Breast epithelium (tissue), 4 donors: ENCODE measurements at regions not wholly inside any gene's neighbourhood (a gene's known extent, or its start where the extent isn't known, plus 50 kb on each side); places are given as distances from the start of the nearest gene placed in this dataset.

ENCODE experiments used
- DNase-seq, 2 donors: peaks; one replicate each; pipeline ENCODE4 v3.0.0-alpha.2; 2019; ENCODE audit warnings: low spot score in 2 of 2
- H3K27ac ChIP-seq, 2 donors: fragments of 200-600 bp; sonication (generic) in 1 of 2; one replicate each; pipeline ENCODE4 v1.5.1; 2016 to 2019; ENCODE audit warnings: mild to moderate bottlenecking in 1 of 2
- H3K27me3 ChIP-seq, 2 donors: fragments of 200-600 bp; sonication (generic) in 1 of 2; one replicate each; pipeline versions ENCODE4 v1.5.1 to v1.6.0; 2017 to 2019; ENCODE audit warnings: control low read depth in 1 of 2, mild to moderate bottlenecking in 1 of 2
- H3K36me3 ChIP-seq: fragments of 200-600 bp; one replicate; pipeline ENCODE4 v1.5.1; 2019
- H3K4me1 ChIP-seq, 2 donors: fragments of 200-600 bp; sonication (generic); one replicate each; pipeline ENCODE4 v1.5.1; 2016 to 2019; ENCODE audit warnings: control low read depth in 1 of 2
- H3K4me3 ChIP-seq, 3 donors: fragments of 200-600 bp; sonication (generic); 1 replicate in 2 of 3; 2 replicates in 1 of 3; pipeline ENCODE4 v1.5.1; 2016 to 2019; ENCODE audit warnings: mild to moderate bottlenecking in 3 of 3, moderate library complexity in 2 of 3
- H3K9me3 ChIP-seq, 2 donors: fragments of 200-600 bp; sonication (generic) in 1 of 2; one replicate each; pipeline ENCODE4 v1.5.1; 2016 to 2019; ENCODE audit warnings: control low read depth in 1 of 2
- POLR2A ChIP-seq: fragments of 450-650 bp; IDR thresholded peaks from one replicate; pipeline ENCODE4 v1.6.1; 2016; ENCODE audit warnings: antibody characterized with exemption, mild to moderate bottlenecking, moderate library complexity
- POLR2AphosphoS5 ChIP-seq, 3 donors: sonication (generic); formaldehyde crosslinking; IDR thresholded peaks; one replicate each; pipeline ENCODE4 v1.6.1; 2017; ENCODE audit warnings: antibody characterized with exemption in 3 of 3
- intact Hi-C: fragments of 100-400 bp; cut with DNase I; formaldehyde crosslinking; loops from one replicate; pipeline ENCODE4 v1.15.1; 2023; ENCODE audit warnings: low total_unique reads
- TF ChIP-seq, protein P1 (sequence below), 3 donors: fragments of 450-650 bp; IDR thresholded peaks; one replicate each; pipeline ENCODE4 v1.5.1; 2016 to 2017; ENCODE audit warnings: antibody characterized with exemption in 3 of 3, mild to moderate bottlenecking in 3 of 3, moderate library complexity in 3 of 3

DNA sequence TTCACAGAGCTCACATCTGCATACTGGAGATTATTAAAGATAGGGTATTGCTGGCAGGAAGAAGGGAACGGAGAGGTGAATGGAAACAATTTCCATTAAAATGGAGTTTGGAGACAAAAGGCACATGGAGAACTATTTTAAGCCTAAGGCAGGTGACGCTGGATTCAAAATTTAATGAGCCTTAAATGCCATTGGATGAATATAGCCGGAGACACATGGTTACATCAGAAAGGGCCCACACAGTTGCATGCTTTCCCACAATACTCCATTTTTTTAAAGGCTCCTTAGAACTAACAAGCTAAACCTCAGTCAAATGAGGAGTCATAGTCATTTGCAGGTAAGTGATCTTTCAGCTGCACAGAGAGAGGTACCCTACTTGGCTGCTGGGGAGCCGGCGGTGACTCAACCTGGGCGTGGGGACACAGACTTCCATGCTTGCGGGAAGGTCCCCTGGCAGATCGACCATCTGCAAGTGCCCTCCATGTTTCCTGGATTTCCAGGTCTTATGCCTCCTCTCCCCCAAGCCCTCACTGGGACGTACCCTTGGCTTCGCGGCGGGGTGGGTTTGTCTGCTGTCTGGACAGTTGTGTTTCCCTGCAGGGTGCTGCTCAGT lies 259.2 kb downstream of the CBLN1 start:
- TF ChIP-seq POLR2AphosphoS5 (IDR thresholded peaks at IDR 0.05), result no peak
- TF ChIP-seq, protein P1, sequence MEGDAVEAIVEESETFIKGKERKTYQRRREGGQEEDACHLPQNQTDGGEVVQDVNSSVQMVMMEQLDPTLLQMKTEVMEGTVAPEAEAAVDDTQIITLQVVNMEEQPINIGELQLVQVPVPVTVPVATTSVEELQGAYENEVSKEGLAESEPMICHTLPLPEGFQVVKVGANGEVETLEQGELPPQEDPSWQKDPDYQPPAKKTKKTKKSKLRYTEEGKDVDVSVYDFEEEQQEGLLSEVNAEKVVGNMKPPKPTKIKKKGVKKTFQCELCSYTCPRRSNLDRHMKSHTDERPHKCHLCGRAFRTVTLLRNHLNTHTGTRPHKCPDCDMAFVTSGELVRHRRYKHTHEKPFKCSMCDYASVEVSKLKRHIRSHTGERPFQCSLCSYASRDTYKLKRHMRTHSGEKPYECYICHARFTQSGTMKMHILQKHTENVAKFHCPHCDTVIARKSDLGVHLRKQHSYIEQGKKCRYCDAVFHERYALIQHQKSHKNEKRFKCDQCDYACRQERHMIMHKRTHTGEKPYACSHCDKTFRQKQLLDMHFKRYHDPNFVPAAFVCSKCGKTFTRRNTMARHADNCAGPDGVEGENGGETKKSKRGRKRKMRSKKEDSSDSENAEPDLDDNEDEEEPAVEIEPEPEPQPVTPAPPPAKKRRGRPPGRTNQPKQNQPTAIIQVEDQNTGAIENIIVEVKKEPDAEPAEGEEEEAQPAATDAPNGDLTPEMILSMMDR (IDR thresholded peaks at IDR 0.05), result no peak
- no peak for TF ChIP-seq POLR2A
- H3K4me3 ChIP-seq, result no peak overlapping the region
- H3K27ac ChIP-seq, result no peak overlapping the region
- H3K9me3 ChIP-seq, result no peaks in the 10 kb centered on the region
- no peak for DNase-seq
- intact Hi-C loops, result no loop called here
- no peaks in the 10 kb centered on the region for H3K4me1 ChIP-seq
- no peaks in the 10 kb centered on the region for H3K27me3 ChIP-seq
- no peaks in the 10 kb centered on the region for H3K36me3 ChIP-seq

DNA sequence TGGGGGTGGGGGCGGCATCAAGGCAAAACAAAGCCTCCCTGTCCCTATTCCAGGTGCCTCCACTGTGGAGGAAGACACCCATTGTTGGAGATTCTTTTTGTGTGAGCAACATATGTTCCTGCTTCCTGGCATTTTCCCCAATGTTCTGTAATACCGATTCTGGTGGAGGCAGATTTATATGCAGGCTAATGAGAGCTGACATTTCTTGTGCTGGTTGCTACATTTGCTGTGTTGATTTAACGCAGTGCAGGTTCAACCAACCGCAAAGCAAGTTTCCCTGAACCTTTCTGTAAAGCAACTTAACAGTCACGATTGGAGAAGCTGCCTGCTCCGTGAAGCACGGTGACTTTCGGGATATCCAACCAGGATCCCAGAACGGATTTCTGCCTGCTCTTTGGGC lies 260.5 kb downstream of the CBLN1 start:
- Histone ChIP-seq H3K27ac (no peak overlapping the region), H3K4me1 (no peaks in the 10 kb centered on the region), H3K4me3 (no peak overlapping the region), H3K9me3 (no peaks in the 10 kb centered on the region), H3K27me3 (no peaks in the 10 kb centered on the region), H3K36me3 (no peaks in the 10 kb centered on the region)
- TF ChIP-seq, protein P1 (IDR thresholded peaks at IDR 0.05), result no peak
- TF ChIP-seq POLR2A (no peak), POLR2AphosphoS5 (IDR thresholded peaks at IDR 0.05) (no peak)
- intact Hi-C loops, result no loop called here
- DNase-seq, result no peak

DNA sequence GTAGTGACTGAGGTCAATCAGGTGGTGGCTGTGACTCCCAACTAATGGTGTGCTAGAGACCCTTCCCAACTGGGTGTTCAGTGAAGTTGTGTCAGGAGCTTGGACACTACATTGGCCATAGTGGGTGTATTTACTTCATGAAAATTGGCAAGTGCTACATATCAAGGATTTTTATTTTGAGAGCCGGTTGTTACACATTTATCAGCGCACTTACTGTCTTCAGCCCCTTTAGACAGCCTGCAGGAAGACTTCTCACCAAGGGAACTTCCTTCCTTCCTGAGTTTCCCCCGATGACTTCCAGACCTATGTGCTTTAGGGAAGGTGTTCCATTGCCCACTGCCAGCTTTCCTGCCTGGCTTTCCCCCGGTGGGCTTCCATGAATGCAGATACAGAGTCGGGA lies 261.2 kb downstream of the CBLN1 start:
- no peak overlapping the region for H3K27ac ChIP-seq
- no peaks in the 10 kb centered on the region for H3K27me3 ChIP-seq
- TF ChIP-seq POLR2A (no peak), POLR2AphosphoS5 (IDR thresholded peaks at IDR 0.05) (no peak)
- TF ChIP-seq, protein P1 (IDR thresholded peaks at IDR 0.05), result no peak
- H3K4me3 ChIP-seq, result no peak overlapping the region
- no peaks in the 10 kb centered on the region for H3K36me3 ChIP-seq
- intact Hi-C loops, result no loop called here
- no peaks in the 10 kb centered on the region for H3K9me3 ChIP-seq
- no peak for DNase-seq
- no peaks in the 10 kb centered on the region for H3K4me1 ChIP-seq

DNA sequence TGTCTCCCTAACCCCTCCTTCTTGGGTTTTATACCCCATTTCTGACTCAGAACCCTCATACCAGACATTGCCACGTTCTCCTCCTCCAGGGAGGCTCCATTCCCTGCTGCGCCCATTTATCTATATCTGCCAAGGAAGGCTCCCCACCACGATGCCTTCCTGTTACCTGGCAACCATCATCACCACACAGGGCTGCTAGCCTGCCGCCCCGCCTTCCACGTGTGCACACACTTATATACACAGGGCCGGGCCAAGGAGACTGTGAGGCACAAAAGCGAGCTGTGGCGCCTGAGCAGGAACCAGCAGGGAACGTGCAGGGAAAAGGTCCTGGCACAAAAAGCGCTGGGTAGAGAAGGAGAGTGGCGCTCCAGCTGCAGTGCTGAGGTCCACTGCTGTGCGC lies 261.8 kb downstream of the CBLN1 start:
- H3K36me3 ChIP-seq, result no peaks in the 10 kb centered on the region
- H3K27ac ChIP-seq, result no peak overlapping the region
- DNase-seq, result no peak
- TF ChIP-seq, protein P1 (IDR thresholded peaks at IDR 0.05), result no peak
- TF ChIP-seq POLR2AphosphoS5 (IDR thresholded peaks at IDR 0.05), result no peak
- no peak for TF ChIP-seq POLR2A
- H3K4me1 ChIP-seq, result no peaks in the 10 kb centered on the region
- no peak overlapping the region for H3K4me3 ChIP-seq
- intact Hi-C loops, result no loop called here
- H3K27me3 ChIP-seq, result no peaks in the 10 kb centered on the region
- no peaks in the 10 kb centered on the region for H3K9me3 ChIP-seq

DNA sequence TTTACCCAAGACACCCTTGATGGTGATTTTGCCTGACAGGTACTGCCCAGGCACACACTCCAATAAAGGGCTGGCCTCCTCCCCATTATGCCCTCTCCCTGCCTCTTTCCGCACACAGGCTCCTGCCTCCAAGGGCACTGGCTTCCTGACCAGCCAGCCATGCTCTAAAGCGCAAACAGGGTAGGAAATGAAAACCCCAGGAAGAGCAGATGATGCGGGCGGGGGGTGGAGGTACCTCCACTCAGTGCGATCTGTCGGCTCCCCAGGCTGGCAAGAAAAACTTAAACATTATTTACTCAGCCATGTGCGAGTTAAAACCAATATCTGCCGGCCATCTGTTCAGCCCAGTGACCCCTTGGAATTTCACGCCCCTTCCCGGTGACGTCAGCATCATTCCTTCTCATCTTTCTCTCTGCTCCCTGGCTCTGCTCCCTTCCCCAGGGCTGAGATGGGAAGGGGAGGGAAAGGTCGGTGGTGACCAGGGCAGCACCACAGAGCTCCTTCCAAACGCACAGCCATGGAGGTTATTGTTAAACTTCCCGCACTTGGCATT lies 262.5 kb downstream of the CBLN1 start:
- Histone ChIP-seq H3K36me3 (no peaks in the 10 kb centered on the region), H3K27ac (no peak overlapping the region), H3K4me1 (no peaks in the 10 kb centered on the region), H3K4me3 (no peak overlapping the region), H3K9me3 (no peaks in the 10 kb centered on the region), H3K27me3 (no peaks in the 10 kb centered on the region)
- DNase-seq, result no peak
- TF ChIP-seq POLR2AphosphoS5 (IDR thresholded peaks at IDR 0.05), result no peak
- intact Hi-C loops, result no loop called here
